Fibroblast of lung (primary cell): ENCODE measurements at regions not wholly inside any gene's neighbourhood (a gene's known extent, or its start where the extent isn't known, plus 50 kb on each side); places are given as distances from the start of the nearest gene placed in this dataset.

Source experiments
- DNase-seq, 2 donors: peaks; one replicate each; pipeline versions ENCODE4 v3.0.0 to v3.0.0-alpha.2; 2010; ENCODE audit warnings: low read depth in 2 of 2
- H2AFZ ChIP-seq: 2 replicates; pipeline ENCODE4 v1.5.1; 2012; ENCODE audit warnings: low read length, control low read depth, inconsistent platforms
- H3K27ac ChIP-seq: 2 replicates; pipeline ENCODE4 v1.5.1; 2011; ENCODE audit warnings: low read length, control low read depth; ENCODE audit not compliant: insufficient read depth
- H3K27me3 ChIP-seq: 2 replicates; pipeline ENCODE4 v1.5.1; 2011; ENCODE audit warnings: mild to moderate bottlenecking, low read length; ENCODE audit not compliant: control insufficient read depth, insufficient read depth
- H3K36me3 ChIP-seq: 2 replicates; pipeline ENCODE4 v1.5.1; 2011; ENCODE audit warnings: low read length; ENCODE audit not compliant: control insufficient read depth, insufficient read depth
- H3K4me1 ChIP-seq: 2 replicates; pipeline ENCODE4 v1.5.1; 2011; ENCODE audit warnings: low read length; ENCODE audit not compliant: control insufficient read depth, insufficient read depth; ENCODE audit errors: extremely low read depth
- H3K4me2 ChIP-seq: 2 replicates; pipeline ENCODE4 v1.5.1; 2011; ENCODE audit warnings: low read length, control low read depth; ENCODE audit not compliant: insufficient read depth; ENCODE audit errors: extremely low read depth
- H3K4me3 ChIP-seq, 4 experiments: fragments of 200-600 bp in 1 of 4; sonication (generic) in 1 of 4; replicated peaks in 1 of 4; 2 replicates each; pipeline ENCODE4 v1.5.1; 2011 to 2016; ENCODE audit warnings: low read length in 4 of 4, low read depth in 3 of 4, mild to moderate bottlenecking in 3 of 4, control low read depth in 2 of 4, inconsistent platforms in 1 of 4, mixed read lengths in 1 of 4; ENCODE audit not compliant: insufficient read depth in 1 of 4; ENCODE audit errors: control extremely low read depth in 1 of 4
- H3K79me2 ChIP-seq: 2 replicates; pipeline ENCODE4 v1.5.1; 2012; ENCODE audit warnings: mild to moderate bottlenecking, low read length, inconsistent platforms; ENCODE audit not compliant: control insufficient read depth, insufficient read depth
- H3K9ac ChIP-seq: 2 replicates; pipeline ENCODE4 v1.5.1; 2011; ENCODE audit warnings: mild to moderate bottlenecking, low read length, control low read depth; ENCODE audit not compliant: insufficient read depth
- H3K9me3 ChIP-seq: 2 replicates; pipeline ENCODE4 v1.5.1; 2012; ENCODE audit warnings: low read depth, low read length; ENCODE audit not compliant: control insufficient read depth, insufficient read depth
- H4K20me1 ChIP-seq: 2 replicates; pipeline ENCODE4 v1.5.1; 2011; ENCODE audit warnings: low read length; ENCODE audit not compliant: control insufficient read depth, insufficient read depth; ENCODE audit errors: extremely low read depth
- EZH2 ChIP-seq: IDR thresholded peaks from 2 replicates; pipeline ENCODE4 v1.5.1; 2012; ENCODE audit warnings: low read length, control low read depth, mild to moderate bottlenecking; ENCODE audit errors: missing control alignments
- TF ChIP-seq, protein P1 (sequence below), 2 donors: IDR thresholded peaks in 1 of 2; conservative IDR thresholded peaks in 1 of 2; 1 replicate in 1 of 2; 2 replicates in 1 of 2; pipeline ENCODE4 v1.5.1; 2011 to 2012; ENCODE audit warnings: low read length in 2 of 2, control low read depth in 1 of 2, inconsistent platforms in 1 of 2, low read depth in 1 of 2, mild to moderate bottlenecking in 1 of 2

DNA sequence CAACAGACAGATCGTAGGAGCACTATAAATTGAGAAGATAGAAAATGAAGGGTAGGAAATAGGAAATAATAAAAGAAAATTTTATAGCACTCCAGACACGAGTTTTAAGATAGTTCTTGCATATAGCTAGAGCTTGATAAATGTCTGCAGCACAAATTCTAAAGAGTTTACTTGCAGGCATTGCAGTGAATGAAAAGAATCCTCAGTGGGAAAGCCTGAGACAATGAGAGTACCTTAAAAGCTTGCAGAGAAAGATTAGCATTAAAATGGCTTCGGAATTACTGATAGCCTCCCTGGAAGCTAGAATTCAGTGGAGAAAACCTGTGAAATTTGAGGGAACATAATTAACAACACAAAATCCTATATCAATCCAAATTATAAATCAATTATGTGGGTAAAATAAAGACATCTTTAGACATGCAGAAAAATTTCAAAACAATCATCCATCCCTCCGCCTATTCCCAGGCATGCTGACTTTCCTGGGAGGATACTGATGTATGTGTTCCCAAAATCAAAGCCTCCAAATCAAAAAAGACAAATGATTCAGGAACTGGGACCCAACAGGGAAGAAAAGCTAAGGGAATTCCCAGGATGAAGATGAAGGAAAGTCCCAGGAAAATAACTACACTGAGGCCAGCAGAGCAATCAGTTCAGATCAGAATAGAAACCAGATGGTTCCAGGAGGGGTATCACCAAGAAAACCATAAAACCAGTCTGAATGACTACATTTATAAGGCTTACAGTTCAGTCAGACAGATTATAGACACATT is 305.9 kb upstream of the USP25 start:
- DNase-seq, result peak in 1 of 2 donors; percentile 14
- Histone ChIP-seq H3K4me2 (no peak overlapping the region), H3K79me2 (no peaks in the 10 kb centered on the region), H2AFZ (no peak overlapping the region), H3K27ac (no peak overlapping the region), H4K20me1 (no peaks in the 10 kb centered on the region), H3K27me3 (no peaks in the 10 kb centered on the region), H3K36me3 (no peaks in the 10 kb centered on the region), H3K9ac (no peak overlapping the region), H3K4me1 (no peaks in the 10 kb centered on the region), H3K4me3 (no peak overlapping the region), H3K9me3 (no peaks in the 10 kb centered on the region)
- TF ChIP-seq, protein P1, sequence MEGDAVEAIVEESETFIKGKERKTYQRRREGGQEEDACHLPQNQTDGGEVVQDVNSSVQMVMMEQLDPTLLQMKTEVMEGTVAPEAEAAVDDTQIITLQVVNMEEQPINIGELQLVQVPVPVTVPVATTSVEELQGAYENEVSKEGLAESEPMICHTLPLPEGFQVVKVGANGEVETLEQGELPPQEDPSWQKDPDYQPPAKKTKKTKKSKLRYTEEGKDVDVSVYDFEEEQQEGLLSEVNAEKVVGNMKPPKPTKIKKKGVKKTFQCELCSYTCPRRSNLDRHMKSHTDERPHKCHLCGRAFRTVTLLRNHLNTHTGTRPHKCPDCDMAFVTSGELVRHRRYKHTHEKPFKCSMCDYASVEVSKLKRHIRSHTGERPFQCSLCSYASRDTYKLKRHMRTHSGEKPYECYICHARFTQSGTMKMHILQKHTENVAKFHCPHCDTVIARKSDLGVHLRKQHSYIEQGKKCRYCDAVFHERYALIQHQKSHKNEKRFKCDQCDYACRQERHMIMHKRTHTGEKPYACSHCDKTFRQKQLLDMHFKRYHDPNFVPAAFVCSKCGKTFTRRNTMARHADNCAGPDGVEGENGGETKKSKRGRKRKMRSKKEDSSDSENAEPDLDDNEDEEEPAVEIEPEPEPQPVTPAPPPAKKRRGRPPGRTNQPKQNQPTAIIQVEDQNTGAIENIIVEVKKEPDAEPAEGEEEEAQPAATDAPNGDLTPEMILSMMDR (conservative IDR thresholded peaks at IDR 0.05 in 1 of 2, IDR thresholded peaks at IDR 0.05 in 1 of 2; ENCODE audit: low read depth in 1 of 2, low read length in 2 of 2), result no peak
- TF ChIP-seq EZH2, result no peak

DNA sequence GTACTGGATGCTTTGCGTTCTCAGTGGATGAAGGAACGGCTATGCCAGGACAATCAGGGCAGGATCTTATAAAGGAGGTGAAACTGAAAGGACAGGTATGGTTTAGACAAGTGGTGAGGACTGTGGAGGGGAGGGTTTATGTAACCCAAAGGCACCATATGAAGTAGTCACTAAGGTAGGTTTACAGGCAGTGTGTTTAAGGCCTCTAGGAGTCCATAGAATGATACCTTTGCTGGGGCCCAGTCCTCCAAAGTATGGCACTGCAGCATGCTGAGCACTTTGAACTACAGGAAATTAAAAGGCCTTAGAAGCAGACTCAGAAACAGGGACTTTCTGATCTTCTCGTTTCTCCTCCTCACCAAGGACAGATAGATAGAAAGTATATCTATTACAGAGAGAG is 304.7 kb upstream of the USP25 start:
- H3K27ac ChIP-seq, result no peak overlapping the region
- TF ChIP-seq, protein P1 (conservative IDR thresholded peaks at IDR 0.05 in 1 of 2, IDR thresholded peaks at IDR 0.05 in 1 of 2; ENCODE audit: low read depth in 1 of 2, low read length in 2 of 2), result no peak
- no peak for TF ChIP-seq EZH2

DNA sequence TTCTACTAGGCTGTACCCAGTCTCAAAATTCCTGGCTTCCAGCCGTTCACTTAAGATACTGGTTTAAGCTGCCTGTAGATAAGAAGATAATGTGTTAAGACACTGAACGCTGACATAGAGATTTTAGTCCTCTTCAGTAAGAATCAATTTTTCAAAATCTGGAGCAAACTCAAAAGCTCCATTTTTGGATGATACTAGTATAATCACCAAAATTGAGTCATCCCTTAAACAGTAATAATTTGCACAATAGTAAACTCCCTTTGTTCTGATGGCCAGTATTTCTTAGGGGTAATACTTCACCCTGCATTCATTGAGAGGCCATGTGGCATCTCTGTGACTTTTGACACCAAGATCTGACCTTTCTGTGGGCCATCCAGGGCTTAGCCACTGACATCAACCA is 299.8 kb upstream of the USP25 start:
- peak; percentile 17 to 23 for DNase-seq
- Histone ChIP-seq H4K20me1 (no peaks in the 10 kb centered on the region), H3K79me2 (no peaks in the 10 kb centered on the region), H3K9ac (no peak overlapping the region), H3K36me3 (no peaks in the 10 kb centered on the region), H2AFZ (no peak overlapping the region), H3K4me1 (no peaks in the 10 kb centered on the region), H3K27ac (no peak overlapping the region), H3K9me3 (no peaks in the 10 kb centered on the region), H3K4me2 (no peak overlapping the region), H3K4me3 (no peak overlapping the region), H3K27me3 (no peaks in the 10 kb centered on the region)
- TF ChIP-seq EZH2, result no peak
- TF ChIP-seq, protein P1 (conservative IDR thresholded peaks at IDR 0.05 in 1 of 2, IDR thresholded peaks at IDR 0.05 in 1 of 2; ENCODE audit: low read depth in 1 of 2, low read length in 2 of 2), result no peak

More for the DNA sequence above, 304.7 kb upstream of the USP25 start:
- Histone ChIP-seq H2AFZ (no peak overlapping the region), H3K9me3 (no peaks in the 10 kb centered on the region), H3K9ac (no peak overlapping the region), H3K4me3 (no peak overlapping the region), H3K27me3 (no peaks in the 10 kb centered on the region), H3K79me2 (no peaks in the 10 kb centered on the region), H3K36me3 (no peaks in the 10 kb centered on the region), H3K4me1 (no peaks in the 10 kb centered on the region), H4K20me1 (no peaks in the 10 kb centered on the region), H3K4me2 (no peak overlapping the region)
- DNase-seq, result no peak
